OCI-LY1 (cell line): ENCODE measurements at regions not wholly inside any gene's neighbourhood (a gene's known extent, or its start where the extent isn't known, plus 50 kb on each side); places are given as distances from the start of the nearest gene placed in this dataset.

Source experiments
- H2AFZ ChIP-seq: fragments of 200-600 bp; sonication (generic), shearing (Covaris generic); 2 replicates; pipeline ENCODE4 v1.6.0; 2014; ENCODE audit warnings: antibody characterized with exemption, mild to moderate bottlenecking, low read length
- H3F3A ChIP-seq: fragments of 200-600 bp; sonication (generic), shearing (Covaris generic); 2 replicates; pipeline ENCODE4 v1.6.0; 2014; ENCODE audit warnings: mild to moderate bottlenecking, antibody characterized with exemption, low read length, moderate library complexity; ENCODE audit not compliant: insufficient read depth
- H3K27ac ChIP-seq: fragments of 200-600 bp; sonication (generic); 2 replicates; pipeline ENCODE4 v1.5.1; 2014; ENCODE audit warnings: low read length, mixed run types, mild to moderate bottlenecking, low read depth; ENCODE audit not compliant: poor library complexity, severe bottlenecking
- H3K27me3 ChIP-seq: fragments of 200-600 bp; sonication (generic); 2 replicates; pipeline ENCODE4 v1.6.0; 2014; ENCODE audit warnings: antibody characterized with exemption, mild to moderate bottlenecking, low read length, moderate library complexity; ENCODE audit not compliant: insufficient read depth
- H3K36me3 ChIP-seq: fragments of 200-600 bp; sonication (generic); 2 replicates; pipeline ENCODE4 v1.6.1; 2014; ENCODE audit warnings: mild to moderate bottlenecking, antibody characterized with exemption, low read length, moderate library complexity, mixed read lengths; ENCODE audit not compliant: insufficient read depth
- H3K4me1 ChIP-seq: fragments of 200-600 bp; sonication (generic); 2 replicates; pipeline ENCODE4 v1.5.1; 2014; ENCODE audit warnings: mild to moderate bottlenecking, low read length, moderate library complexity; ENCODE audit not compliant: insufficient read depth, severe bottlenecking
- H3K4me2 ChIP-seq: fragments of 200-600 bp; sonication (generic), shearing (Covaris generic); 2 replicates; pipeline ENCODE4 v1.6.1; 2014; ENCODE audit warnings: low read length
- H3K4me3 ChIP-seq: fragments of 200-600 bp; sonication (generic); 2 replicates; pipeline ENCODE4 v1.5.1; 2014; ENCODE audit warnings: low read length, low read depth, mild to moderate bottlenecking, mixed read lengths; ENCODE audit not compliant: poor library complexity, severe bottlenecking
- H3K79me2 ChIP-seq: fragments of 200-600 bp; shearing (Covaris generic); 2 replicates; pipeline ENCODE4 v1.6.1; 2016; ENCODE audit warnings: mixed run types, low read length, mixed read lengths; ENCODE audit not compliant: insufficient read depth
- H3K9ac ChIP-seq: fragments of 200-600 bp; sonication (generic), shearing (Covaris generic); 2 replicates; pipeline ENCODE4 v1.6.1; 2014; ENCODE audit warnings: mild to moderate bottlenecking, low read length, mixed read lengths
- H3K9me2 ChIP-seq: fragments of 200-600 bp; sonication (generic), shearing (Covaris generic); 2 replicates; pipeline ENCODE4 v1.6.1; 2014; ENCODE audit warnings: low read depth, mild to moderate bottlenecking, low read length, mixed read lengths
- H3K9me3 ChIP-seq: fragments of 200-600 bp; shearing (Covaris generic); 2 replicates; pipeline ENCODE4 v1.6.1; 2014; ENCODE audit warnings: low read length, mixed read lengths
- H4K20me1 ChIP-seq: fragments of 200-600 bp; sonication (generic), shearing (Covaris generic); 2 replicates; pipeline ENCODE4 v1.6.0; 2016; ENCODE audit warnings: mild to moderate bottlenecking, low read length; ENCODE audit not compliant: insufficient read depth
- CTCF ChIP-seq: fragments of 200-600 bp; sonication (generic), shearing (Covaris generic); IDR thresholded peaks from 2 replicates; pipeline ENCODE4 v1.5.1; 2017; ENCODE audit warnings: mild to moderate bottlenecking, antibody characterized with exemption, low read length, moderate library complexity, mixed read lengths
- EZH2 ChIP-seq: fragments of 200-600 bp; sonication (generic), shearing (Covaris generic); IDR thresholded peaks from 2 replicates; pipeline ENCODE4 v1.8.0; 2017; ENCODE audit warnings: borderline replicate concordance, mixed run types, mild to moderate bottlenecking, antibody characterized with exemption, low read length, moderate library complexity, mixed read lengths

- no peak overlapping the region for H3K27ac ChIP-seq
- no peaks in the 10 kb centered on the region for H4K20me1 ChIP-seq
- no peaks in the 10 kb centered on the region for H3K4me1 ChIP-seq
- H3K27me3 ChIP-seq: no peaks in the 10 kb centered on the region; the same call in 1 of the 2 replicates
- no peak overlapping the region for H3K4me3 ChIP-seq
- H3F3A ChIP-seq: no peaks in the 10 kb centered on the region
- peaks cover 10% of the 10 kb centered on the region; the same call in 1 of the 2 replicates for H3K9me3 ChIP-seq
- no peak overlapping the region for H3K9ac ChIP-seq
- no peaks in the 10 kb centered on the region for H3K79me2 ChIP-seq
- H3K4me2 ChIP-seq: no peak overlapping the region
- no peaks in the 10 kb centered on the region for H3K9me2 ChIP-seq
- no peak overlapping the region for H2AFZ ChIP-seq
- TF ChIP-seq EZH2: no peak
- no peak for TF ChIP-seq CTCF
- H3K36me3 ChIP-seq: no peaks in the 10 kb centered on the region; the same call in 1 of the 2 replicates
Observed at GRCh38 chr10:124303662-124304418, 114.9 kb downstream of the OAT start.

GRCh38 chr10:124302951-124303505 lies 115.7 kb downstream of the OAT start:
- no peak overlapping the region for H2AFZ ChIP-seq
- H3K9me3 ChIP-seq: peaks cover 10% of the 10 kb centered on the region; the same call in 1 of the 2 replicates
- H3K9ac ChIP-seq: no peak overlapping the region
- H3K4me3 ChIP-seq: no peak overlapping the region
- H3K36me3 ChIP-seq: no peaks in the 10 kb centered on the region; the same call in 1 of the 2 replicates
- no peak overlapping the region for H3K27ac ChIP-seq
- H3K4me1 ChIP-seq: no peaks in the 10 kb centered on the region
- no peaks in the 10 kb centered on the region for H3K9me2 ChIP-seq
- H3K79me2 ChIP-seq: no peaks in the 10 kb centered on the region
- H3K27me3 ChIP-seq: no peaks in the 10 kb centered on the region; the same call in 1 of the 2 replicates
- H4K20me1 ChIP-seq: no peaks in the 10 kb centered on the region
- H3K4me2 ChIP-seq: no peak overlapping the region
- TF ChIP-seq EZH2 (no peak), CTCF (no peak)
- no peaks in the 10 kb centered on the region for H3F3A ChIP-seq

GRCh38 chr10:124301736-124302135 lies 117.0 kb downstream of the OAT start:
- no peaks in the 10 kb centered on the region; the same call in 1 of the 2 replicates for H3K36me3 ChIP-seq
- H3K9ac ChIP-seq: no peak overlapping the region
- TF ChIP-seq EZH2 (no peak), CTCF (no peak)
- H3K27me3 ChIP-seq: no peaks in the 10 kb centered on the region; the same call in 1 of the 2 replicates
- no peak overlapping the region for H3K4me3 ChIP-seq
- H3K4me2 ChIP-seq: no peak overlapping the region
- H3K27ac ChIP-seq: no peak overlapping the region
- H3K79me2 ChIP-seq: no peaks in the 10 kb centered on the region
- H3F3A ChIP-seq: no peaks in the 10 kb centered on the region
- H3K9me2 ChIP-seq: no peaks in the 10 kb centered on the region
- H3K9me3 ChIP-seq: peaks cover 10% of the 10 kb centered on the region; the same call in 1 of the 2 replicates
- H4K20me1 ChIP-seq: no peaks in the 10 kb centered on the region
- no peaks in the 10 kb centered on the region for H3K4me1 ChIP-seq
- H2AFZ ChIP-seq: no peak overlapping the region
